ENCODE measurements at regions not wholly inside any gene's neighbourhood (a gene's known extent, or its start where the extent isn't known, plus 50 kb on each side); places are given as distances from the start of the nearest gene placed in this dataset.
"Not testable (repeated sequence)": the region's sequence is repeated elsewhere in the genome, so short reads cannot be mapped to it uniquely, and the experiment has no call there.

DNA sequence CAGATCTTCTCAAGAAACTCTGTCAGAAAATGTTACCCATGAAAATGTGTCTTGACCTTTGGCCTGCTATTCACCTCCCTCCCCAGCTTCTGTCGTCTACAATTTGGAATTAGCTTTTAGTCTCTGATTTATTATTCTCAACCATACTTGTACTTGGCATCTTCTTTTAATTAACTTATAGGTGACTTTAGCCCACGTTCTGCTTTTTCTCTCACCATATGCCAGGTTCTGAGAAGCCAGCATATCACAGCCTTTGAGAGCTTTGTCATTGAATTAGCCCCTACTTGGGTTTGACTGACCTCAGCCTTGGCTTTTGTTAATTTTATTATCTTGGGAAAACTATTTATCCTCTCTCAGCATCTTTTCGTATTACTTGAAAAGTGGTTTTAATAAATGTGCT, 355.9 kb downstream of the OXSM start:
- DNase-seq (ENCODE audit: low read depth in 2 of 2): no peak

DNA sequence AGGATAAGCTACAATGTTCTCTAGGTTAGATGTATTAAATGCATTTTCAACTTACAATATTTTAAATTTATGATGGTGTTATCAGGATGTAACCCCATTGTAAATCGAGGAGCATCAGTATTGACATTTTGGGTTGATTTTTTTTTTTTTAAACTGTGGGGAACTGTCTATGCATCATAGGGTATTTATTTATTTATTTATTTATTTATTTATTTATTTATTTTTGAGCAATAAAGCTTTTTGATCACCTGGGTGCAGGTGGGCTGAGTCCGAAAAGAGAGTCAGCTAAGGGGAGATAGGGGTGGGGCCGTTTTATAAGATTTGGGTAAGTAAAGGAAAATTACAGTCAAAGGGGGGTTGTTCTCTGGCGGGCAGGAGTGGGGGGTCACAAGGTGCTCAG, 367.5 kb downstream of the OXSM start:
- DNase-seq (ENCODE audit: low read depth in 2 of 2): not testable (repeated sequence)

DNA sequence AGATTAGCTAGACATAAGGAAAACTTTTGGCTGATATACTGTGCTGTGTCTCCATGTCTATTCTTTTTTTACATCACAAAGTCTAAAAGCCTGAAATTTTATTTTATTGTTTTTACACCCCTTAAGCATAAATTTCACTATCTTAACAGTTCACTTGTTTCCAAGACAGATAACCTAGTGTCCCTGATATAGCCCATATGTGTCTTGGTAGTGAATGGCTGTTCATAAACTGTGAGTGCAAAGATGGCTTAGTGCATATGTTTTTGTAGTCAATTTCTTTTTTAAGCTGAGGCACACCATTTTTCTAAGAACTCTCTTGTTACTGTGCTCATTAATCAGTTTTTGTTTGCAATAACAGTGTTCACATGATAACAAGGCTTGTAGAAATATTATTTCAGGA, 381.1 kb downstream of the OXSM start:
- no peak for DNase-seq (ENCODE audit: low read depth in 2 of 2)

DNA sequence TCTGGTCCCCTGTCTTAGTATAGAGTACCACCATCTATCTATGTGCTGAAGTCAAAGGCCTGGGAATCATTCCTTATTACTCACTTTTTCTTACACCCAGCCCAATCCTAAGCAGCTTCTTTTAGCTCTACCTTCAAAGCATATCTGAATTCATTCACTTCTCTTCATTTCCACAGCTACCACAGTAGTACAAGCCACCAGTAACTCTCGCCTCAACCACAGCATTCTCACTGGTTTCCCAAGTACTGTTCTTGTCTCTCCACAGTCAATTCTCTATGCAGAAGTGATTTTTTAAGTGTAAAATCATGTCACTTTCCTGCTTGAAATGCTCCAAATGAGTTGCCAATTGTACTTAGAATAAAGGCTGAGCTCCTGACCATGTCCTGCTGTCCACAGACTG, 401.7 kb downstream of the OXSM start:
- DNase-seq (ENCODE audit: low read depth in 2 of 2): no peak

DNA sequence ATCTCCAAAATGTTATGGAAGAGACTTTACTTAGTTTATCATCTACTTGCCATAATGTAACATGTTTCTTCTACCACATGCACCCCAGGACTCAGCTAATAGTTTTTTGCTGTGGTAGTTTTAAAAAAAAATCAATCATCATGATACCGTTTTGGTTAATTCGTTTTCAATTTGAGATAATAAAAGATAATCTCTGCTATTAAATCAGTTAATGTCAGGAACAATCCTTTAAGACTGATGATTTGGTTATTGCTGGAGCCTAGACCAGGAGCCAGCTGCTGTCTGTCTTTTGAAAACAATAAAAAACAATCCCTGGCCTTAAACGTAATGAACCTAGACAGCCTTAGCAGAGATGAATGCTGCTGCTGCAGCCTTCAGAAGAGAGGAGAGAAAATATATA, 403.7 kb downstream of the OXSM start:
- no peak for DNase-seq (ENCODE audit: low read depth in 2 of 2)

DNA sequence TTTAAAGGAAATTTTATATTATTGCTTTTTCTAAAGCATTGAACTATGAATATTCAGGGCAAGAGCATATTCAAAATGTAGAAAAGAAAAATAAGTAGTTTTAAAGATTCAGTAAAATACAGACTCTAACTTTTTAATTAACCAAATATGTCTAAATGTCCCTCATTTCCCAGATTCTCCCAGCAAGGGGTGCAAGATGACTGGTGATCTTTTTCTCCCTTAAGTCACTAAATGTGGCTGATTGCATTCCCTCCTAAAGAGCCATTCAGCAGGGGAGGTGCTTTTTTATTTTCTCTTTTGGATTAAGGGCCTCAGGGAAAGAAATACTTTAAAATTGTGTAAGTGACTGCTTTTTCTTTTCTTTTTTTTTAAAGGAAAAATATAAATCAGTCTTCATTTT, 406.9 kb downstream of the OXSM start:
- DNase-seq (ENCODE audit: low read depth in 2 of 2): no peak

DNA sequence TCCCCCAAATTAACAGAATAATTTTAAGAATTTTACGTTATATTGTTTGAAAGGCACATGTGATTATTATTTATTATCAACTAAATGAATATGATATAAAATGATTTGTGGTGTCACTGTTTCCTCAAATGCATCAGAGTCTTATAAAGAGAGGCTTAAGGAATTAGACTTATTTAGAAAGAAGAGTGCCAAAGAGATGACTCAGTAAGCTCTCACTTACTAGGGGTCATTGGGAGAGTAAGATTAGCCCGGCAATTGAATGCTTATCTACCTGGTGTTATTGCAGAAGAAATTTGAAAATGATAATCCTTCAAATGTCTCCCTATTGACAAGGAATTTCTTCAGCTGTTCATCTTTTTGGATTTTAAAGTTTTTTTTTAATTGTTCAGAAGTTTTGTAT, 408.7 kb downstream of the OXSM start:
- DNase-seq (ENCODE audit: low read depth in 2 of 2): no peak

DNA sequence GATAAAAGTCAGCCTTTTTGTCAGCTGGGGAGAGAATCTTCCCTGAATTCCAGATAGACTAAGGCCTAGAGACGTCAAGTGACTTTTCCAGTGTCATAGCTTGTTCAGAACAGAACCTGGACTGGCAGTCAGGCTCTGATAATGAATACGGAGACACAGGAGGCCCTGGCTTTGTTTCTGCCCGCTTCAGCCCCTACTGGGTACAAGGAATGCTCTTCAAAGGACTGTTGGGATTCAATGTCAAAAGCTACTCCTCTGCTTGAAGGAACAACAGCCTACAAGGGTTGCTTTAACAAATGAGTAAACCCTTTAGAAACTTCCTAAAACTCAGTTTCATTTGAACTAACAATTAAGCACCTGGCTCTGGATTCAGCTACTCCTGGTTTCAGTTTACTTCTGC, 412.3 kb downstream of the OXSM start:
- DNase-seq (ENCODE audit: low read depth in 2 of 2): no peak

DNA sequence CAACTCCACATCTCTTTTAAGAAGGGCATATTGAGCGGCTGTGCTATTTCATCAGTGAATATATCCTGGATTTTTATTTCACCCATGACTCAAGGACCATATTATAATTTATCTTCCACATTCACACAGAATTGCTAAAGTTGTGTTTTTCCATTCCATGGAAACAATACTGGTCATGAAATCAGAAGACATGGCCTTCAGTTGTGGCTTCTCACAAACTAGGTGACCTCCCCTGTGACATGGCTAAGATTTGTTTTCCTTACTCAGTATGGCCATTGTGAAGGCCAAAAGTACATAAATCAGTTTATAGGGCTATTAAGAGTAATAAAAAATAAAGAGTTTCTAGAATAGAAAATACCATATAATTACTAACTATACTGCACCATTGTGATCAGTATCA, 415.6 kb downstream of the OXSM start:
- DNase-seq (ENCODE audit: low read depth in 2 of 2): no peak

DNA sequence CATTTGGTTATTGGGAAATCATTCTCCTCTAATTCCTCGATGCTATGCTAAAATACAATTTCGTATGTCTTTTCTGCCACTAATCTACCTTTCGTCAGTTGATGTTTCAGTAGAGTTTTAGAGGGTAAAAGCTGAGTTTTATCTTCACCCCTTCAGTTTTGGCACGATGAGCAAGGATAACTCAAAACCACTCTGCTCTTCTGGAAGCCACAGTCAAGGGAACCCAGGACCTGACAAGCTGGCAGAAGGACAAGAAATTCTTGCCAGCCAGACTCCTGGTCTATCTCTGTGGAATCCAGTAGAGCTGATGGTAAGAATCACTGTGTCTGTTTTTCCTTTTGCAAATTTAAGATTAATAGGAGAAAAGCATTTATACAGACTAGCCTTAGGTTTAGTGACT, 414.4 kb upstream of the LRRC3B start:
- DNase-seq (ENCODE audit: low read depth in 2 of 2): no peak

DNA sequence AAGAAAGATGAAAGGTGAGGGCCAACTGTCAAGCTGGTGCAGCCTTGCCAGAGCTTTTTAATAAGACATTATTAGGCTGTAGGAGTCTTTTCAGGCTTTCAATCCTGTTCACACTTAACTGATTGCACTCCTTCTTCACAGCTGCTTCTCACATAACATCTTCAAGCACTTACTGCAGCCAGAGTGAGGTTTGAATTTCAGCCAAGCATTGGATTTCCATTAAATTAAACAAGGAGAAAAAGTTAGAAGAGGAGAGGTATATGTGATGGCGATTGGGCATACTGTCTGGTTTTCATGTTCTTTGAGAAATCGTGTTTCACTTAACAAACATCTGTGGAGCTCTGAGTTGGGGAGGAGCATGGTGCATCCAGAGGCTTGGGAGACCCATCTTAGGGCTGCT, 392.8 kb upstream of the LRRC3B start:
- no peak for DNase-seq (ENCODE audit: low read depth in 2 of 2)

DNA sequence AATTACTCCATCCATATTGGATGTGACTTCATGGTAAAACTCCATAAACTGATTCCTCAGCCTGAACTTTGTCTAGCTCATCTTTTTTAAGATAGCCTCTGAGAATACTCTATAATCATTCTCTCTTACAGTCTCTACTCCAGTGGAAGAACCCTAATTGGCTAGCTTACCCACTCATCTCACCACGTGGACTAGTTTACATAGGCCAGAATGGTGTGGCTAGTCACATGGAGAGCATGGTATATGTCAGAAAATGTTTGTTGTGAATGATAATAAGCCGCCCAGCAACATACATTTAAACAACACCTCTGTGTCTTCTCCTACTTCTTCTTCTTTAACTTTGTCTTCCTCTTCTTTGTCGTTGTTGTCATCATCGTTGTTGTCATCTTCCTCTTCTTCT, 389.2 kb upstream of the LRRC3B start:
- DNase-seq (ENCODE audit: low read depth in 2 of 2): no peak

DNA sequence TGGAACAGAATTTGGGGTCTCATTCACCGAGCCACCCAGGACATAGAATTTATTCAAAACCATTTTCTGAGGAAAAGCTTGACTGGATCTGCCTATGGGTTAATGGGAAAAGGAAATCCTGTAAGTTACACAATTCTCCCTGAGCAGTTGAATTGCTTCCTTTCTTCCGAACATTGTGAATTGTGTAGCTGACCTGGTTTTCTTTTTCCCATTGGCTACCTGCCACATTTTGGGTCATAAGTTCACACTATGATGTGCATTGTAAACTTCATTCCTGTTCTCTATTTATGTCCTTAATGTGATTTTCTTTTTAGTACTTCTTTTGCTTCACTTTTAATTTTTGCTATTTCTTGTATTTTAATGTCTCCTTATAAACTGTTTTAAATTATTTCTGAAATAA, 386.0 kb upstream of the LRRC3B start:
- no peak for DNase-seq (ENCODE audit: low read depth in 2 of 2)

DNA sequence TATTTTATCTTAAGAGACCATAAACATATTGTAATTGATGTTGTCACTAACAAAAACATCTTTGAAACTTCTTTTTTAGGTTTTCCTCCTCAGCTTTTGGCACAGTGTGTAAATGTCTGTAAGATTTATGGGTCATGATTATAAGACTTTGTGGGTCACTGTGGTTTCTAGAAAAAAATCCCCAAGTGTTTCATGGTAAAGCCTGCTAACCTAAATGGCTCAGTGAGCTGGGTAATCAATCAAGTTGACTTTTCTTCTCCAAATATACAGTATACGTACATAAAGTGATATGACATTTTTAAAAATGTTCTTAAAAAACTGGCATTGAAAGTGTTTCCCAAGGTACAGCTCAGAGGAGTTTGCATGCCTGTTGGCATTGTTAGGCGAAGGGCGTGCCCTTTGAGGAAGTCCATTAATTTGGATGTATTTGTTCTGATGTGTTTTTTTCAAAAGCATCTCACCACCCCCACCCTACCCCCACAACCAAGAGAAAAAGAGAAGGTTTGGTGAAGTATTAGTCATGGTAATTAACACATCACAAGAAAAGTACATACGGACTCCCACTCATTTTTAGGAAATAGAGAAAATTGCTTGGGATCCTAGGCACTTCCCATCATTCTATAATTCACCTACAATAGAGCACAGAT, 385.4 kb upstream of the LRRC3B start:
- no peak for DNase-seq (ENCODE audit: low read depth in 2 of 2)

DNA sequence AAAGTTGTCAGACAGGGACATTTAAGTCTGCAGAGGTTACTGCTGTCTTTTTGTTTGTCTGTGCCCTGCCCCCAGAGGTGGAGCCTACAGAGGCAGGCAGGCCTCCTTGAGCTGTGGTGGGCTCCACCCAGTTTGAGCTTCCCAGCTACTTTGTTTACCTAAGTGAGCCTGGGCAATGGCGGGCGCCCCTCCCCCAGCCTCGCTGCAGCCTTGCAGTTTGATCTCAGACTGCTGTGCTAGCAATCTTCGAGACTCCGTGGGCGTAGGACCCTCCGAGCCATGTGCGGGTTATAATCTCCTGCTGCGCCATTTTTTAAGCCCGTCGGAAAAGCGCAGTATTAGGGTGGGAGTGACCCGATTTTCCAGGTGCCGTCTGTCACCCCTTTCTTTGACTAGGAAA, 378.0 kb upstream of the LRRC3B start:
- DNase-seq (ENCODE audit: low read depth in 2 of 2): not testable (repeated sequence)

DNA sequence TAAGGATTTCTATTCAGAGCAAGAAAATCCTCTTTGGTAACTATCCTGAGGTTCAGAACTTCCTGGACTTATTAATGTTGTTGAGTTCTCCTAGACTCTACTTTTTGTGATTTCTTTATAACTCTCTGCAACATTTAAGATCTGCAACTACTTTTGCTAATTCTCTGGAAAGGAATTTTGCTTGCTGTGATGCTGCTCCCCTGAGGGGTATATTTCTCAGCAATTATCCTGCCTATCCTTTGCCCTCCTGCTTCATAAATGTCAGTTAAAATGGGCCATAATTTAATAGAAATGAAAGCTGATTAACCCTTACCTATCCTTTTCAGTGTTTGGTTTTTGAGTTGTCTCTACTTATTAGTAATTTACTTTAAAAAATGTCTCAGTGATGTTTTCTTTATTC, 377.3 kb upstream of the LRRC3B start:
- DNase-seq (ENCODE audit: low read depth in 2 of 2): no peak

DNA sequence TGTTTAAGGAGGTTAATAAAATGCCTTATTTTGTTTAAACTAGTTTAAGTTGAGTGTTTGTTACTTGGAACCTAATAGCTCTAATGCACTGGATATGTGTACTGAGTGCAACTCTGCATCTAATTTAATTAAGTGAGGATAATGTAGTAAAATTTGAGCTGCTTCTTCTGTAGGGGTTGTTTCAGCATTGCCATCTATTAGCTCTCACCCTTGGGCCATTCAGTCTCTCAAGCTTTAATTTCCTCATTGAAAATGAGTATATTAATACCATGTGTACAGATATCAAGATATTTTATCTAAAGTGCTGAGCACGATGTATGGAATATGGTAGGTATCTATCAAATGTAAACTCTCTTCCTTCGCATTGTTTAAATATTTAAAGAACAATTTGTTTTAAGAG, 375.7 kb upstream of the LRRC3B start:
- no peak for DNase-seq (ENCODE audit: low read depth in 2 of 2)

DNA sequence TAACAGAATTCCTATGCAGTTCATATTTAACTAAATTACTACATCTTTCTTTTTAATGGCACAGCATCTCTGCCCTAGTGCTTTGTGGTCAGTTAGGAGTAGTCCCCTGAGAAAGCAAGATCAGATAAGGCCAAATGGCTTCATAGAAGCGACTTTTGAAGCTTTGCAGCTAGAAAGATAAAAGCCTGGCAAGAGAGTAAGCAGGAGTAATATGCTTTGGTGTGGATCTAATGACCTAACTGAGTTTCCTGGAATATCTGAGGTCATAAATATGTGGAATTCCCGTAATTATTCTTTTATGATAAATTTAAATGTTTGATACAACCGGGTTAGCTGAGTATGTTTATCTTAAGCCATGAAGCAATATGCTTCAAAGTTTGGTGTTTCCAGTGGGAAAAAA, 374.9 kb upstream of the LRRC3B start:
- DNase-seq (ENCODE audit: low read depth in 2 of 2): no peak

DNA sequence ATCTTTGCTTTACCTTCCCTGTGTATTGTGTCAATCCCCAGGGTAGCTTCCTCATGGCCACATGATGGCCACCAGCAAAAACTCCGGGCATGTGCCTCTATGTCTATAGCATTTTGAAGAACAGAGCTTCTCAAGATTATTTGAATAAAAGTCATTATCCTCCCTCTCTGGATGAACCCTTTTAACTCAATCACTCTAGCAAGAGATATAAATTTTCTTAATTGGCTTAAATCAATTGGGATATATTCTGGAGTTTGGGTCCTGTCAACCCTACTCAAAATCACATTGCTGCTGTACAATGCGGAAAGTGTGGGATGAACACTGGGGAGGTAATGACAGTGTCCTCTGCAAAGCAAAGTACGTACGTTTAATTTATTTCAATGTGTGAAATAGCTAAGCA, 370.6 kb upstream of the LRRC3B start:
- no peak for DNase-seq (ENCODE audit: low read depth in 2 of 2)

DNA sequence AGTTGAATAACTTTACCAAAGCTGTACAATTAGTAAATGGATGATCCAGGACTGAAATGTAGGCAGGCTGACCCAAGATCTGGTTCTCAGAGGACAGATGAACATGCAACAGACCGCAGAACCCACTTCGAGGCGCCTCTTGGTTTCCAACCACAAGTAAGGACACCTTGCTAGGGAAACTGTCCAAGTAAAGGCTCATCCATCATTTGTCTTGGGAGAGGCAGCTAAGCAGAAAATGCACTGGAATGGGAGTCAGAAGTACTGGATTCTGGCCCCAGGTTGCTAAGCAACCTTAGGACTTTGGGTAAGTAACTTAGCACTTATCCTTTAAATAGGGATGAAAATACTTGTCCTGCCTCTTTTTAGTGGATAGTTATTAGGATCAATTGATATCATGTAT, 366.3 kb upstream of the LRRC3B start:
- no peak for DNase-seq (ENCODE audit: low read depth in 2 of 2)

DNA sequence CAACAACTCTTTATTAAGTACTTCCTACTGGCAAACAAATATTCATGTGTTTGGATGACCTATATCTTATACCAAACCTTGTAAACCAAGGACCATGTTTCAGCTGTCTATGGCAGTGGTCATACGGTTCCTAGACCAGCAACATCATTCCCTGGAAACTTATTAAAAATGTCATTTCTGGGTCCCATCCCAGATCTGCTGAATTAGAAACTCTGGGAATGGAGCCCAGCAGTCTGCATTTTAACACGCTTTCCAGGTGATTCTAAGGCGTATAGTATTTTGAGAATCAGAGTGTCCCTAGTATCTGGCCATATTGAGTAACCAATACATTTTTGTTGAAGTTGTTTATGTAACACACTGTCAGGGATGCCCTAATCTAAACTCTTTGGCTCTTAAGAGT, 363.4 kb upstream of the LRRC3B start:
- DNase-seq (ENCODE audit: low read depth in 2 of 2): no peak

DNA sequence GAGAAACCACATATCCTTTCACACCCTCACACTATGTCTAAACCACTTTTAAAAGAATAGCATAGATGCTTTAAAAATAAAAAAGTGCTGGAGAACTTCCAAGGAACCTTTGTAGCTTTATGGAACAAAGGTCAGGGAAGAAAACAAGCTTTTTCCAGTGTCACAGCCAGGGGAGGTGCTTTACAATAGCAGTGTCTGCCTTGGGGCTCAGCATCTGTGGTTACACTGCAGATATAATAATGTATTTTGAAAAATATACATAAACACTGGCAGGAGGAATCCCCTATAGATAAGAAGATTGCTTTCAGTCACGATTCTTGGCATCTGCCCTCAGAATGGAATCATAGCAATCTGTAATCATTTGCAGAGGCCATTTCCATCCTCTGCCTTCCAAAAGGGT, 362.4 kb upstream of the LRRC3B start:
- DNase-seq (ENCODE audit: low read depth in 2 of 2): no peak

DNA sequence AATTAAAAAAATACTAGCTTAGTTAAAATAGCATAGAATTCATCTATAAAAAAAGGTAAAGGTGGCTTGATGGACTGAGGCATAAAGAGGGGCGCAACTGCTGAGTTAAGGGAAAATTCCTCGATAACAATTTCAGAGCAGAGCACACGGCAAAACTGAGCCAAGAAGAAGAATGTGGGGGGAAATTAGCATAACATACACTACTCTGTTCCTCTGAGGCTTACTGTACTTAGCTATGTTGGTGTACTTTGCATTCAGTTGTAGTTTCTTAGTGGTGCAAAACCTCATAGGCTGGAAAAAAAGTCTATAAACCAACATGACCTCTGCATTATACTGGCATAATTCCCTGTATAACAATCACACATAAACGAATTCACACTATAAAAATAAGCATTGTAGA, 357.9 kb upstream of the LRRC3B start:
- no peak for DNase-seq (ENCODE audit: low read depth in 2 of 2)

DNA sequence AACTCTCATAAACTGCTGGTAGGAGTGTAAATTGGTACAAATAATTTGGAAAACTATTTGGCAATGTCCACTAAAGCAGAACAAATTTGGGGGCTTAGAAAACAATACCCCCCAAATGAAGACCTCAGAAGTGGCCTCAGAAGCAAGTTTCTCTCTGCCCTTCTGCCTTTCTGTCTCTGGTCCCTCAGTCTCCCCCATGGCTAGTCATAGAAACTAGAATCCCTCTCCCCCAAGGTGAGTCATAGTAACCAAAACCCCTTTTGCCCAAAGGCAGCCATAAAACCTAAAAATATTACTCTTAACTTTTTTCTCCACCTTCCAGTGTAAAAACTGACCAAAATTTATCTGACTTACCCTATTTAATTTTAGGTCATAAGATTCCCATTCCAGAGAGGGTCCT, 350.7 kb upstream of the LRRC3B start:
- DNase-seq (ENCODE audit: low read depth in 2 of 2): no peak

DNA sequence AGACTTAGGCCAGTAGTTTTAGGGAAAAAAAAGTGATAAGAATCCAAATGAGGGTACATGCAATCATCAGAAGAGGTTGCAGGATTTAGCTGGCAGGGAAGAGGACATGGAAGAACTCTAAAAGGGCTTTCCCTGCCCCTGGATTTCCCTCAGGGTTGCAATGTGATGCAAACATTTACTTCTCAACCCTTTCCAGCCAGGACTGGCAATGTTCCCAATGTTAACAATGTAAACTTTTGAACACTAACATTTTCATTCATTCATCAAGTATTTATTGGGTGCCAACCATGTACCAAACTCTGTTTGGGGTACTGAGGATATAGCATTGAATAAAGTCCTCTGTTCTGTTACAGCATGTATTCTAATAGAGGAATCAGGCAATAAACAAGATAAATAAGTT, 349.4 kb upstream of the LRRC3B start:
- no peak for DNase-seq (ENCODE audit: low read depth in 2 of 2)

Data from fibroblast of skin of left quadriceps (primary cell).